Psoas muscle (tissue), 7 donors: ENCODE measurements at regions not wholly inside any gene's neighbourhood (a gene's known extent, or its start where the extent isn't known, plus 50 kb on each side); places are given as distances from the start of the nearest gene placed in this dataset.

Source experiments
- ATAC-seq, 4 donors: fragments of 200-7000 bp; cut with Tn5 transposase; one replicate each; pipeline ENCODE4 v1.9.1; 2020; ENCODE audit warnings: moderate library complexity in 3 of 4, mild to moderate bottlenecking in 2 of 4
- DNase-seq, 2 donors: peaks; one replicate each; pipeline ENCODE4 v3.0.0-alpha.2; 2020
- H3K27ac ChIP-seq: fragments of 200-600 bp; one replicate; pipeline ENCODE4 v1.8.0; 2022
- H3K27me3 ChIP-seq, 3 donors: fragments of 200-600 bp in 1 of 3; one replicate each; pipeline versions ENCODE4 v1.6.1 to v1.8.0; 2013 to 2022; ENCODE audit warnings: low read length in 2 of 3, mild to moderate bottlenecking in 2 of 3, moderate library complexity in 1 of 3; ENCODE audit not compliant: insufficient read depth in 3 of 3
- H3K36me3 ChIP-seq, 2 donors: fragments of 200-600 bp in 1 of 2; one replicate each; pipeline versions ENCODE4 v1.6.1 to v1.8.0; 2013 to 2022; ENCODE audit warnings: low read depth in 1 of 2, mild to moderate bottlenecking in 1 of 2, moderate library complexity in 1 of 2; ENCODE audit not compliant: insufficient read depth in 1 of 2
- H3K4me1 ChIP-seq: fragments of 200-600 bp; one replicate; pipeline ENCODE4 v1.8.0; 2022
- H3K4me3 ChIP-seq: fragments of 200-600 bp; one replicate; pipeline ENCODE4 v1.8.0; 2022; ENCODE audit warnings: mild to moderate bottlenecking
- H3K9me3 ChIP-seq: fragments of 200-600 bp; one replicate; pipeline ENCODE4 v1.8.0; 2022
- CTCF ChIP-seq: fragments of 200-600 bp; IDR thresholded peaks from one replicate; pipeline ENCODE4 v1.8.0; 2022; ENCODE audit warnings: antibody characterized with exemption
- WGBS, 3 donors: extraction: QIAGEN DNeasy Blood & Tissue Kit; methylation state at CpG; one replicate each; pipeline versions ENCODE4 v1.1.6 to v1.1.7; 2013; 5-methylcytosine and 5-hydroxymethylcytosine counted together
- intact Hi-C, 2 donors: fragments of 100-400 bp; cut with DNase I; formaldehyde crosslinking; loops; one replicate each; pipeline versions ENCODE4 v1.11.0 to v1.14.2; 2022
- donor health status: healthy with polysubstance abuse.
- donor health status: DM: no; HTN: no; CAD: no; lungs with moderate emphysema.
- donor health status: Bipolar disorder and iron deficiency.
- donor health status: healthy.
- donor health status: DM: yes; HTN: yes; CAD: no.
- donor health status: DM: no; HTN: no; CAD: no.
- donor health status: DM: yes; HTN: yes; CAD: no.

- H3K4me1 ChIP-seq = no peaks in the 10 kb centered on the region
- no peak for DNase-seq
- no peaks in the 10 kb centered on the region for H3K36me3 ChIP-seq
- no peak overlapping the region for H3K27ac ChIP-seq
- no peaks in the 10 kb centered on the region for H3K27me3 ChIP-seq
- intact Hi-C loops = no loop called here
- H3K4me3 ChIP-seq = no peak overlapping the region
- no peaks in the 10 kb centered on the region for H3K9me3 ChIP-seq
- no peak for ATAC-seq
- no peak for TF ChIP-seq CTCF
- 84 to 100% (median 89%) methylated on average over 1 of the region's 1 CpG for WGBS, 3 donors
Measured at GRCh38 chr15:37548116-37548515, 386.3 kb upstream of the TMCO5A start.

- TF ChIP-seq CTCF = no peak
- no peaks in the 10 kb centered on the region for H3K27me3 ChIP-seq
- H3K27ac ChIP-seq = no peak overlapping the region
- no peaks in the 10 kb centered on the region for H3K36me3 ChIP-seq
- H3K4me3 ChIP-seq = no peak overlapping the region
- DNase-seq (peak in 1 of 2 donors; percentile 39), ATAC-seq (no peak)
- WGBS, 3 donors = 79 to 86% (median 79%) methylated on average over 16 to 17 of the region's 17 CpGs
- intact Hi-C loops = no loop called here
- no peaks in the 10 kb centered on the region for H3K4me1 ChIP-seq
- no peaks in the 10 kb centered on the region for H3K9me3 ChIP-seq
Measured at GRCh38 chr15:37550360-37551024, 383.9 kb upstream of the TMCO5A start.

GRCh38 chr15:37572401-37572800 is 362.0 kb upstream of the TMCO5A start:
- H3K27me3 ChIP-seq = no peaks in the 10 kb centered on the region
- no peak for DNase-seq
- H3K4me3 ChIP-seq = no peak overlapping the region
- no peak overlapping the region for H3K27ac ChIP-seq
- intact Hi-C loops = no loop called here
- H3K36me3 ChIP-seq = no peaks in the 10 kb centered on the region
- no peaks in the 10 kb centered on the region for H3K4me1 ChIP-seq
- ATAC-seq = no peak
- no peak for TF ChIP-seq CTCF
- 31 to 40% (median 38%) methylated on average over 2 of the region's 2 CpGs for WGBS, 3 donors
- H3K9me3 ChIP-seq = no peaks in the 10 kb centered on the region

GRCh38 chr15:37574985-37575384 is 359.5 kb upstream of the TMCO5A start:
- Histone ChIP-seq H3K4me3 (no peak overlapping the region), H3K4me1 (no peaks in the 10 kb centered on the region), H3K36me3 (no peaks in the 10 kb centered on the region), H3K27me3 (no peaks in the 10 kb centered on the region), H3K27ac (no peak overlapping the region), H3K9me3 (no peaks in the 10 kb centered on the region)
- TF ChIP-seq CTCF = no peak
- intact Hi-C loops = no loop called here
- no peak for DNase-seq
- no peak for ATAC-seq
- WGBS, 3 donors = 74 to 80% (median 78%) methylated on average over 3 of the region's 3 CpGs

- WGBS, 3 donors = 62 to 74% (median 69%) methylated on average over 2 of the region's 2 CpGs
- intact Hi-C loops = no loop called here
- Histone ChIP-seq H3K36me3 (no peaks in the 10 kb centered on the region), H3K27ac (no peak overlapping the region), H3K27me3 (no peaks in the 10 kb centered on the region), H3K4me3 (no peak overlapping the region), H3K9me3 (no peaks in the 10 kb centered on the region), H3K4me1 (no peaks in the 10 kb centered on the region)
- no peak for ATAC-seq
- no peak for TF ChIP-seq CTCF
- DNase-seq = no peak
Measured at GRCh38 chr15:37576952-37577351, 357.5 kb upstream of the TMCO5A start.
